Occipital lobe (tissue), 1 donor: ENCODE measurements at regions not wholly inside any gene's neighbourhood (a gene's known extent, or its start where the extent isn't known, plus 50 kb on each side); places are given as distances from the start of the nearest gene placed in this dataset.

Source experiments
- DNase-seq: peaks from one replicate; lab custom pipeline; 2025; lab: John Stamatoyannopoulos, UW

- DNase-seq = no peak
These were observed 1099.4 kb upstream of the IGFBP7 start for GRCh38 chr4:58209551-58209950.

- no peak for DNase-seq
These were observed 1098.8 kb upstream of the IGFBP7 start for GRCh38 chr4:58209001-58209400.

GRCh38 chr4:58205446-58206235 is 1095.5 kb upstream of the IGFBP7 start:
- DNase-seq = no peak

- DNase-seq = no peak
These were observed 1082.0 kb upstream of the IGFBP7 start for GRCh38 chr4:58192217-58192616.

GRCh38 chr4:58191109-58191508 is 1080.9 kb upstream of the IGFBP7 start:
- no peak for DNase-seq

GRCh38 chr4:58188316-58188715 is 1078.1 kb upstream of the IGFBP7 start:
- DNase-seq = no peak

GRCh38 chr4:58175024-58175423 is 1064.8 kb upstream of the IGFBP7 start:
- DNase-seq = no peak

GRCh38 chr4:58166490-58166889 is 1056.3 kb upstream of the IGFBP7 start:
- DNase-seq = no peak

- no peak for DNase-seq
These were observed 1053.0 kb upstream of the IGFBP7 start for GRCh38 chr4:58163156-58163555.

- DNase-seq = no peak
These were observed 1039.4 kb upstream of the IGFBP7 start for GRCh38 chr4:58149404-58150085.

GRCh38 chr4:58144721-58145120 is 1034.5 kb upstream of the IGFBP7 start:
- DNase-seq = no peak

GRCh38 chr4:58138786-58139668 is 1028.8 kb upstream of the IGFBP7 start:
- no peak for DNase-seq

GRCh38 chr4:58136604-58137003 is 1026.4 kb upstream of the IGFBP7 start:
- no peak for DNase-seq

GRCh38 chr4:58127680-58128079 is 1017.5 kb upstream of the IGFBP7 start:
- no peak for DNase-seq

GRCh38 chr4:58119298-58119697 is 1009.1 kb upstream of the IGFBP7 start:
- DNase-seq = no peak

GRCh38 chr4:58113126-58113525 is 1002.9 kb upstream of the IGFBP7 start:
- DNase-seq = no peak

GRCh38 chr4:58111818-58112217 is 1001.6 kb upstream of the IGFBP7 start:
- no peak for DNase-seq

- no peak for DNase-seq
These were observed 983.2 kb upstream of the IGFBP7 start for GRCh38 chr4:58093352-58093751.

- DNase-seq = no peak
These were observed 980.4 kb upstream of the IGFBP7 start for GRCh38 chr4:58090539-58090938.

- no peak for DNase-seq
These were observed 971.2 kb upstream of the IGFBP7 start for GRCh38 chr4:58081356-58081755.

- no peak for DNase-seq
These were observed 965.5 kb upstream of the IGFBP7 start for GRCh38 chr4:58075724-58076123.

GRCh38 chr4:58074382-58074781 is 964.2 kb upstream of the IGFBP7 start:
- DNase-seq = no peak
